ENCODE measurements at regions not wholly inside any gene's neighbourhood (a gene's known extent, or its start where the extent isn't known, plus 50 kb on each side); places are given as distances from the start of the nearest gene placed in this dataset.

GRCh38 chr10:4691301-4691700 is 134.7 kb upstream of the AKR1E2 start:
- TF ChIP-seq CTCF (IDR thresholded peaks at IDR 0.05) (no peak), EP300 (IDR thresholded peaks at IDR 0.05) (no peak), POLR2A (IDR thresholded peaks at IDR 0.05) (no peak)
